ENCODE measurements at regions not wholly inside any gene's neighbourhood (a gene's known extent, or its start where the extent isn't known, plus 50 kb on each side); places are given as distances from the start of the nearest gene placed in this dataset.

GRCh38 chr5:158351485-158352125 is 492.7 kb upstream of the CLINT1 start:
- H2AFZ ChIP-seq (ENCODE audit: low read depth, low read length), result no peak overlapping the region
- no peak overlapping the region for H3K4me2 ChIP-seq (ENCODE audit: insufficient read depth, low read length)
- DNase-seq (no peak), ATAC-seq (ENCODE audit: insufficient read depth, low read depth) (no peak)
- no peak overlapping the region for H3K4me3 ChIP-seq (ENCODE audit: low read depth in 1 of 2, low read length in 2 of 2)
- no peaks in the 10 kb centered on the region for H3K27me3 ChIP-seq (ENCODE audit: insufficient read depth, low read length, poor library complexity)
- no peak overlapping the region for H3K27ac ChIP-seq (ENCODE audit: low read length)
- no peaks in the 10 kb centered on the region for H3K36me3 ChIP-seq (ENCODE audit: insufficient read depth, low read length)
- 0 out of 2 replicates have a peak, but pooled peaks cover 3% of the 10 kb centered on the region for H3K4me1 ChIP-seq (ENCODE audit: insufficient read depth, low read length)
- H4K20me1 ChIP-seq (ENCODE audit: insufficient read depth, low read length), result no peaks in the 10 kb centered on the region
- peaks cover 2% of the 10 kb centered on the region for H3K9me3 ChIP-seq (ENCODE audit: insufficient read depth, low read length, severe bottlenecking)
- TF ChIP-seq EZH2 (IDR thresholded peaks at IDR 0.05; ENCODE audit: borderline replicate concordance, low read depth, low read length, severe bottlenecking), result no peak
- TF ChIP-seq CTCF (IDR thresholded peaks at IDR 0.05; ENCODE audit: borderline replicate concordance, extremely low read depth, low read length, poor library complexity, severe bottlenecking), result no peak
- no peak overlapping the region for H3K9ac ChIP-seq (ENCODE audit: low read depth, low read length)
- H3K79me2 ChIP-seq (ENCODE audit: insufficient read depth, low read length), result no peaks in the 10 kb centered on the region

- H3K4me3 ChIP-seq (ENCODE audit: low read depth in 1 of 2, low read length in 2 of 2), result no peak overlapping the region
- TF ChIP-seq CTCF (IDR thresholded peaks at IDR 0.05; ENCODE audit: borderline replicate concordance, extremely low read depth, low read length, poor library complexity, severe bottlenecking) (no peak), EZH2 (IDR thresholded peaks at IDR 0.05; ENCODE audit: borderline replicate concordance, low read depth, low read length, severe bottlenecking) (no peak)
- DNase-seq, result no peak
- no peak overlapping the region for H2AFZ ChIP-seq (ENCODE audit: low read depth, low read length)
- H4K20me1 ChIP-seq (ENCODE audit: insufficient read depth, low read length), result no peaks in the 10 kb centered on the region
- peaks cover 6% of the 10 kb centered on the region for H3K9me3 ChIP-seq (ENCODE audit: insufficient read depth, low read length, severe bottlenecking)
- H3K4me1 ChIP-seq (ENCODE audit: insufficient read depth, low read length), result 0 out of 2 replicates have a peak, but pooled peaks cover 3% of the 10 kb centered on the region
- H3K9ac ChIP-seq (ENCODE audit: low read depth, low read length), result no peak overlapping the region
- no peak overlapping the region for H3K4me2 ChIP-seq (ENCODE audit: insufficient read depth, low read length)
- H3K27me3 ChIP-seq (ENCODE audit: insufficient read depth, low read length, poor library complexity), result no peaks in the 10 kb centered on the region
- H3K27ac ChIP-seq (ENCODE audit: low read length), result no peak overlapping the region
- no peaks in the 10 kb centered on the region for H3K79me2 ChIP-seq (ENCODE audit: insufficient read depth, low read length)
- H3K36me3 ChIP-seq (ENCODE audit: insufficient read depth, low read length), result no peaks in the 10 kb centered on the region
- ATAC-seq (ENCODE audit: insufficient read depth, low read depth), result no peak
Observed at GRCh38 chr5:158349987-158350386, 491.0 kb upstream of the CLINT1 start.

GRCh38 chr5:158344376-158344775 is 485.4 kb upstream of the CLINT1 start:
- Histone ChIP-seq H3K36me3 (ENCODE audit: insufficient read depth, low read length) (no peaks in the 10 kb centered on the region), H2AFZ (ENCODE audit: low read depth, low read length) (no peak overlapping the region), H3K9me3 (ENCODE audit: insufficient read depth, low read length, severe bottlenecking) (peaks cover 4% of the 10 kb centered on the region), H3K4me3 (ENCODE audit: low read depth in 1 of 2, low read length in 2 of 2) (no peak overlapping the region), H3K27ac (ENCODE audit: low read length) (no peak overlapping the region), H3K27me3 (ENCODE audit: insufficient read depth, low read length, poor library complexity) (no peaks in the 10 kb centered on the region), H3K9ac (ENCODE audit: low read depth, low read length) (no peak overlapping the region), H3K4me2 (ENCODE audit: insufficient read depth, low read length) (no peak overlapping the region), H4K20me1 (ENCODE audit: insufficient read depth, low read length) (no peaks in the 10 kb centered on the region), H3K79me2 (ENCODE audit: insufficient read depth, low read length) (no peaks in the 10 kb centered on the region), H3K4me1 (ENCODE audit: insufficient read depth, low read length) (0 out of 2 replicates have a peak, but pooled peaks cover 4% of the 10 kb centered on the region)
- DNase-seq, result no peak
- TF ChIP-seq CTCF (IDR thresholded peaks at IDR 0.05; ENCODE audit: borderline replicate concordance, extremely low read depth, low read length, poor library complexity, severe bottlenecking) (no peak), EZH2 (IDR thresholded peaks at IDR 0.05; ENCODE audit: borderline replicate concordance, low read depth, low read length, severe bottlenecking) (no peak)
- no peak for ATAC-seq (ENCODE audit: insufficient read depth, low read depth)
